ENCODE measurements at regions not wholly inside any gene's neighbourhood (a gene's known extent, or its start where the extent isn't known, plus 50 kb on each side); places are given as distances from the start of the nearest gene placed in this dataset.

DNA sequence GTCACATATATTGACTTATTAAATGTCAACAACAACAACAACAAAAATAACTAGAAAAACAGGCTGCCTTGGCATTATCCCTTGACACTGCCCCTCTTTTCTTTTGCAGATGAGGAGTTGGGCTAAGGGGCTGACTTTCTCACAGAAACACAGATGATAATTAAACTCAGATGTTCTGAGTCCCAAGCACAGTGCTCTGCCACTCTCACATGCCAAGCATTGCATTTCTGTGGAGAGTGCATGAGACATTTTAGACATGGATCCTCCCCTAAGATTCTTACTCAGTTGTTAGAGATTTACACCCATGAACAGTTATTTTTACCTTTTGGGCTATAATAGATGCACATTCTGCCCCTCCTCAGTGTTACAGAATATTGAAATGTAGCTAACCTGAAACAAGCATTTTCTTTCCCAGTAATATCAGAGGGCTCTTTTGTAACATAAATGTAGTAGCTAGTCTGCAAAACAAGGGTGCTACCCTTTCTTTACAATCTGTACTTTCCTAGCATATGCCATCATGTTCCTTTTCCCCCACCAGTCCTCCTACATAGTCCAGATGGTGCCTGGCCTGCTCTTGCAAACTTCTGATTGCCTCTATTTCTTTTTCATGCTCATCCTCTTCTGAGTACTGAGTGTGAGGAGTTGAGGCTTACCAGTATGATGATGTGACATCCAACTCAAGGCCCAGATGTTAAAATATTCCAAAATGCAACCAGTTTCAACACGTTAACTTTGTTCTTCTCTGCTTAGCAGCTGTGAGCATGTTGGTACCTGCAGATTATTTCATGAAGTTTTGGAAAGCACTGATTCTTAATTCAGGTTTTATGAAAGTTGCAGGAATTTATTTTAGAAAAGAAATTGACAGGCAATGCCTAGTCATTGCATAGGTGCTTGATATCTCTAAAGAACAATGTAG is 125.0 kb upstream of the ATP2B1 start:
- no peaks in the 10 kb centered on the region for H3K27me3 ChIP-seq (ENCODE audit: control insufficient read depth in 1 of 2, insufficient read depth in 2 of 2, low read length in 2 of 2)
- 61 to 66% methylated on average over 1 of the region's 1 CpG for WGBS, 2 donors

DNA sequence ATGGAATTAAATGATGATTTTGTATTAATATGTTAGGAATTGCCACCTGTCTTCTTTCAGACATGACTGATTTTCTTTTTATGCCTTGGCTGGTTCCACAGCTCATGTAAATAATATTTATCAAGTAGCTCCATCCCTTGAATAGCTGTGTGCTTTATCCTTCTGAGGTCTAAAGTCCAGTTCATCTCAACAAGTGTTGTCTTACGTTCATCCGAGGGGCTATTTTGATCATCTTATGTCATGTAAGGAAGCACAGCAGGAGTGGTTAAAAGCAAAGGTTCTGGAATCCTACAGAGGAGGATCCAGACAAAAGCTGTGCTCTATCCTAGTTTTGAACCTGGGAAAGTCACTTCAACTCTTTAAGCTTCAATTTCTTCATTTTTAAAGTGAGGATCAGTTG is 123.7 kb upstream of the ATP2B1 start:
- 67 to 80% methylated on average over 2 of the region's 2 CpGs for WGBS, 2 donors
- Histone ChIP-seq H3K4me1 (ENCODE audit: control insufficient read depth in 2 of 2, insufficient read depth in 2 of 2, low read length in 1 of 2) (no peaks in the 10 kb centered on the region), H3K27me3 (ENCODE audit: control insufficient read depth in 1 of 2, insufficient read depth in 2 of 2, low read length in 2 of 2) (no peaks in the 10 kb centered on the region), H3K4me3 (ENCODE audit: low read depth in 1 of 2, low read length in 2 of 2) (no peak overlapping the region), H3K36me3 (ENCODE audit: control insufficient read depth in 2 of 2, insufficient read depth in 2 of 2, low read length in 1 of 2) (no peaks in the 10 kb centered on the region), H3K9me3 (ENCODE audit: control insufficient read depth in 2 of 2, insufficient read depth in 1 of 2, low read depth in 1 of 2, low read length in 1 of 2) (no peaks in the 10 kb centered on the region), H3K27ac (ENCODE audit: low read depth in 2 of 2, low read length in 1 of 2) (no peak overlapping the region)

More for the DNA sequence above, 125.0 kb upstream of the ATP2B1 start:
- Histone ChIP-seq H3K4me3 (ENCODE audit: low read depth in 1 of 2, low read length in 2 of 2) (no peak overlapping the region), H3K9me3 (ENCODE audit: control insufficient read depth in 2 of 2, insufficient read depth in 1 of 2, low read depth in 1 of 2, low read length in 1 of 2) (no peaks in the 10 kb centered on the region), H3K36me3 (ENCODE audit: control insufficient read depth in 2 of 2, insufficient read depth in 2 of 2, low read length in 1 of 2) (no peaks in the 10 kb centered on the region), H3K4me1 (ENCODE audit: control insufficient read depth in 2 of 2, insufficient read depth in 2 of 2, low read length in 1 of 2) (no peaks in the 10 kb centered on the region), H3K27ac (ENCODE audit: low read depth in 2 of 2, low read length in 1 of 2) (no peak overlapping the region)

DNA sequence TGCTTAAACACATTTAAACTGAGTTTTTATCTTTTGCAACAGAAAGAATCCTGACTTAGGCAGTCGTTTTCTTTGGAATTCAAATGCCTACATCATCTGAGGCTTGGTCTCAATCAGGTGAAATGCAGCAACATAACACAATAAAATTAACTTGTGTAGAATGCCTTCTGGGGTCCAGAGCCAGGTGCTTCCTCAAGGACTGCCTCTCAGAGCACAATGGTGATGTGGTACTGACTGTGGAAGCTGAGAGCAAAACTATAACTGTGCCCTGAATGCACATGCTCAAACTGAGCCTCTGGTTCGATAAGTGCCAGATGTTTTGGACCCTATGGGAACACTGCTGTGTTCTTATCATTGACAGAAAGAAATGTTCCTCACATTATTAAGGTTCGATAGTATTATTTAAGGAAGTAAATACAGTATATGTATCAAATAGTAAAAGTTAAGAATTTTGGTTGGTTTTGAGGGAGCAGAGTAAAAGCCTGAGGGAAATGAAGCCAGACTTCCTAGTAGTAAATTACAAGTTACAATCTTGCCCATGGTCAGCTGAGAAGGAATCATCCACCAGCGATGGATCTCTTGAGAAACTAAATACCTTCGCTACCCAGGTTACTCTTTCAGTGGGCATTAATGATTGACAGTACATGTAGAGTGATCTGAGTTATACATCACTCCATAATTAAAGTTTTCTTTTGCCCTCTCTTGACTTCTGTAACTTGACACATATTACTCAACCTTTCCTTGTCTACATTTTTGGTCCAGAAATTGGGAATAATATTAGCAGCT is 122.9 kb upstream of the ATP2B1 start:
- Histone ChIP-seq H3K27ac (ENCODE audit: low read depth in 2 of 2, low read length in 1 of 2) (no peak overlapping the region), H3K4me3 (ENCODE audit: low read depth in 1 of 2, low read length in 2 of 2) (no peak overlapping the region), H3K4me1 (ENCODE audit: control insufficient read depth in 2 of 2, insufficient read depth in 2 of 2, low read length in 1 of 2) (no peaks in the 10 kb centered on the region), H3K9me3 (ENCODE audit: control insufficient read depth in 2 of 2, insufficient read depth in 1 of 2, low read depth in 1 of 2, low read length in 1 of 2) (no peaks in the 10 kb centered on the region), H3K36me3 (ENCODE audit: control insufficient read depth in 2 of 2, insufficient read depth in 2 of 2, low read length in 1 of 2) (no peaks in the 10 kb centered on the region), H3K27me3 (ENCODE audit: control insufficient read depth in 1 of 2, insufficient read depth in 2 of 2, low read length in 2 of 2) (no peaks in the 10 kb centered on the region)
- 81 to 83% methylated on average over 5 of the region's 5 CpGs for WGBS, 2 donors

DNA sequence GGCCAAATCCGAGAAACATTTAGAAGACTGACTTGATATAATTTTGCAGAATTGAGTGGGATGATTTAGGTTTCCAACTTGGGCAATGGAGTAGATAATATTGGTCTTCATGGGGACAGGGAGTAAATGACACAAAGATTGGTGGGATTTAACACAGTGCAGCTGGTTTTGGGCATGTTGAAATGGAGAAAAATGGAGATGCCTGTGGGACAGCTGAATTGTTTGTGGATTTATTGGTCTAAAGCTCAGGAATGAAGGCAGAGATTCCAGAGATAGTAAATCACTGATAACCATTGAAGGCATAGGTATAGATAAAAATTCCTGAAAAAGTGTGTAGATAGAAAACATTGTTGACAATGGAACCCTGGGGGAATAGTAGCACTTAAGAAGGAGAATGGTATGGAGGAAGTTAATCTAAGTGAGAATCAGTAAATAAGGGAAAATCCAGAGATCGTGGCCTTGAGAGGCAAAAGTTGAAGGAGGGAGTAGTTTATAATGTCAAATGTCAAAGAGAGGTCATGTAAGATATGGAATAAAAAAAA is 120.9 kb upstream of the ATP2B1 start:
- H3K9me3 ChIP-seq (ENCODE audit: control insufficient read depth in 2 of 2, insufficient read depth in 1 of 2, low read depth in 1 of 2, low read length in 1 of 2), result no peaks in the 10 kb centered on the region
- no peaks in the 10 kb centered on the region for H3K36me3 ChIP-seq (ENCODE audit: control insufficient read depth in 2 of 2, insufficient read depth in 2 of 2, low read length in 1 of 2)
- H3K27ac ChIP-seq (ENCODE audit: low read depth in 2 of 2, low read length in 1 of 2), result no peak overlapping the region
- no peaks in the 10 kb centered on the region for H3K27me3 ChIP-seq (ENCODE audit: control insufficient read depth in 1 of 2, insufficient read depth in 2 of 2, low read length in 2 of 2)
- H3K4me1 ChIP-seq (ENCODE audit: control insufficient read depth in 2 of 2, insufficient read depth in 2 of 2, low read length in 1 of 2), result no peaks in the 10 kb centered on the region
- H3K4me3 ChIP-seq (ENCODE audit: low read depth in 1 of 2, low read length in 2 of 2), result no peak overlapping the region
- WGBS, 2 donors, result 86 to 88% methylated on average over 2 of the region's 2 CpGs

DNA sequence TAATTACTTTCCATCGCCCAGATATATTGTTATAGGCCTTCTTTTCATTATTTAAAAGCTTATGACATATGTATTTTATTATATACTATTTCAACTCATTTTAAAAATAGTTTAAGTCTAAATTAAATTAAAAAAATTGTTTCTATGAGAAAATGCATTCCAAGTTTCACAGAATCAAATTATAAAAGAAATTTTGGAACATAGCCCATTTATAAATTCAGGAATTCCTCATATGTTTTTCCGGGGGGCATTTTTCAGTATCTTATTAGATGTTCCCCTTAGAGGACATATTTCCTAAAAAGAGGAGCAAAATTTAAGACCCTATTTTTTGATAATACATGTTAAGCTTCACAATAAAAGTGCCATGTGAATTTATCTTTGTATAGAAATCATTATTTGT is 119.9 kb upstream of the ATP2B1 start:
- Histone ChIP-seq H3K9me3 (ENCODE audit: control insufficient read depth in 2 of 2, insufficient read depth in 1 of 2, low read depth in 1 of 2, low read length in 1 of 2) (no peaks in the 10 kb centered on the region), H3K36me3 (ENCODE audit: control insufficient read depth in 2 of 2, insufficient read depth in 2 of 2, low read length in 1 of 2) (no peaks in the 10 kb centered on the region), H3K27ac (ENCODE audit: low read depth in 2 of 2, low read length in 1 of 2) (no peak overlapping the region), H3K4me1 (ENCODE audit: control insufficient read depth in 2 of 2, insufficient read depth in 2 of 2, low read length in 1 of 2) (no peaks in the 10 kb centered on the region), H3K27me3 (ENCODE audit: control insufficient read depth in 1 of 2, insufficient read depth in 2 of 2, low read length in 2 of 2) (no peaks in the 10 kb centered on the region), H3K4me3 (ENCODE audit: low read depth in 1 of 2, low read length in 2 of 2) (no peak overlapping the region)
- 86 to 89% methylated on average over 2 of the region's 2 CpGs for WGBS, 2 donors

DNA sequence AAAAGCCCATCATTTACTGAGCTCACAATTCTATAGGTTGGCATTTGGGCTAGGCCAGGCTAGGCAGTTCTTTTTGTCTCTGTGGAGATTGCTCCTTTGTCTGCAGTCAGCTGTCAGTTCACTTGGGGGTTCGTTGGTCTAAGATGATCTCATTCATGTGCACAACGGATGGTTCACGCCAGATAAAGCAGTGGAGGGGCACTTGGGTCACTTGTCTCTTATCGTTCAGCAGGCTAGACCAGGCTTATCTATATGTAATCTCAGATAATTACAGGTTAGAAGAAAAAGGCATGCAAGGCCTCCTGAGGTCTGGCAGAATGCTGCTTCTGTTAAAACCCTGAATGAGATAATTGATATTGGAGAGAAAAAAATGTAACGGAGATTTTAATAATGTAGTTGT is 119.0 kb upstream of the ATP2B1 start:
- Histone ChIP-seq H3K27me3 (ENCODE audit: control insufficient read depth in 1 of 2, insufficient read depth in 2 of 2, low read length in 2 of 2) (no peaks in the 10 kb centered on the region), H3K9me3 (ENCODE audit: control insufficient read depth in 2 of 2, insufficient read depth in 1 of 2, low read depth in 1 of 2, low read length in 1 of 2) (no peaks in the 10 kb centered on the region), H3K36me3 (ENCODE audit: control insufficient read depth in 2 of 2, insufficient read depth in 2 of 2, low read length in 1 of 2) (no peaks in the 10 kb centered on the region), H3K27ac (ENCODE audit: low read depth in 2 of 2, low read length in 1 of 2) (no peak overlapping the region), H3K4me1 (ENCODE audit: control insufficient read depth in 2 of 2, insufficient read depth in 2 of 2, low read length in 1 of 2) (no peaks in the 10 kb centered on the region), H3K4me3 (ENCODE audit: low read depth in 1 of 2, low read length in 2 of 2) (no peak overlapping the region)
- 75 to 81% methylated on average over 5 of the region's 5 CpGs for WGBS, 2 donors

DNA sequence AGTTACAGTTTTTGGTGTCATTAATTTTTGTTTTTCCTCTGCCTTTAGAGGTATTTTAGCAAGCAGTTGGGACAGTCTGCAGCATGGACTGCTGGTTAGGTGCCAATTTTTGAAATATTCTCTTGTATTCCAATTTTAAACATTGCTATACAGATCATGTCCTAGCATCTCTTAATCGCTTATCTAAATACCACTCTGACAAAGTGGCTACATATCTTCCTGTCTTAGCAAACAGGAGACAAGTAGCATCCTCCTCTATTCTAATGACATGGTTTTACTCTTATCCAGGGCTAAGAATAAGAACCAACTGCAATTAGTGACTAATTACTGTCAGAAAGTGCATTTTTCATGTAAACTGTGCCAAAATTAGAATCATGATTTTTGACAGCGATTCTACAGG is 117.8 kb upstream of the ATP2B1 start:
- 88 to 94% methylated on average over 2 of the region's 2 CpGs for WGBS, 2 donors
- Histone ChIP-seq H3K9me3 (ENCODE audit: control insufficient read depth in 2 of 2, insufficient read depth in 1 of 2, low read depth in 1 of 2, low read length in 1 of 2) (no peaks in the 10 kb centered on the region), H3K4me1 (ENCODE audit: control insufficient read depth in 2 of 2, insufficient read depth in 2 of 2, low read length in 1 of 2) (no peaks in the 10 kb centered on the region), H3K27me3 (ENCODE audit: control insufficient read depth in 1 of 2, insufficient read depth in 2 of 2, low read length in 2 of 2) (no peaks in the 10 kb centered on the region), H3K4me3 (ENCODE audit: low read depth in 1 of 2, low read length in 2 of 2) (no peak overlapping the region), H3K36me3 (ENCODE audit: control insufficient read depth in 2 of 2, insufficient read depth in 2 of 2, low read length in 1 of 2) (no peaks in the 10 kb centered on the region), H3K27ac (ENCODE audit: low read depth in 2 of 2, low read length in 1 of 2) (no peak overlapping the region)

DNA sequence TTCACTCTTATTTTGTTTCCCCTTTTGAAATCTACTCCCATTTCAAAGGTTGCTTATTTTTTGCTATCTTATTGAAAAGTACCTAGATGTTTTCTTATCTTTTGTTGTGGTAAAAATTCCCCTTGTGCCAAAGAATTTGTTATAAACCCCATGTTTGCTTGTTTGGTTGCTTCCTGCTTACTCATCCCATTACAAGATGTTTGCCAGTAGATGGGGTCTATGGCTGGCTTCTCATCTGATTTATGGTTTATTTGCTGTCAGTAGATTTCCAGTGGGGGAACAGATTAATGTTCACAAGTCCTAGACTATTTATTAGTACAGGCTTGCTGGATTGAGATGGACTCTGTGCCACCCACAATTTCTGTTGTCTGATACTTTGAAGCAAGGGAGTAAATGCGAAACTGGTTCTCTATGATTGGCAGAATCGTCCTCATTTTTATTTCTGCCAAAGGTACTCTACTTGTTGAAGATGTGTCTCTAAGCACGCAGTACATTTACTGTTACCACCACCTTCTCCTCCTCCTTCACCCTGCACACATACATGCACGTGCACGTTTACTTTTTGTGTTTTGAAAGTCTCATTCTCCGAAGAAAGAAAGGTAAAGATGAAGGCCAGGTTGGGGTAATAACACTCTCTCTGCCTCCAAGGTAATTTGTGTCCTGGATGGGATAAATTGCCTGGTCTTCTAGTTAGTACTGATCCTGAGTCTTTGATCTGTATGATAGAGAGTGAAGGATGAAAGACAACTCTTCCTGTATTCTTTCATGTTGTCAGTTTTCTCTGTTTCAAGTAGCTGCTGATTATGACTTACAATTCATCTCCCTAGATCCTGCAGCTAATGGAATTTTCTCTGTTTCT is 117.2 kb upstream of the ATP2B1 start:
- Histone ChIP-seq H3K9me3 (ENCODE audit: control insufficient read depth in 2 of 2, insufficient read depth in 1 of 2, low read depth in 1 of 2, low read length in 1 of 2) (no peaks in the 10 kb centered on the region), H3K4me3 (ENCODE audit: low read depth in 1 of 2, low read length in 2 of 2) (no peak overlapping the region), H3K36me3 (ENCODE audit: control insufficient read depth in 2 of 2, insufficient read depth in 2 of 2, low read length in 1 of 2) (no peaks in the 10 kb centered on the region), H3K27ac (ENCODE audit: low read depth in 2 of 2, low read length in 1 of 2) (no peak overlapping the region), H3K4me1 (ENCODE audit: control insufficient read depth in 2 of 2, insufficient read depth in 2 of 2, low read length in 1 of 2) (no peaks in the 10 kb centered on the region), H3K27me3 (ENCODE audit: control insufficient read depth in 1 of 2, insufficient read depth in 2 of 2, low read length in 2 of 2) (no peaks in the 10 kb centered on the region)
- WGBS, 2 donors, result 52 to 60% methylated on average over 6 of the region's 6 CpGs

DNA sequence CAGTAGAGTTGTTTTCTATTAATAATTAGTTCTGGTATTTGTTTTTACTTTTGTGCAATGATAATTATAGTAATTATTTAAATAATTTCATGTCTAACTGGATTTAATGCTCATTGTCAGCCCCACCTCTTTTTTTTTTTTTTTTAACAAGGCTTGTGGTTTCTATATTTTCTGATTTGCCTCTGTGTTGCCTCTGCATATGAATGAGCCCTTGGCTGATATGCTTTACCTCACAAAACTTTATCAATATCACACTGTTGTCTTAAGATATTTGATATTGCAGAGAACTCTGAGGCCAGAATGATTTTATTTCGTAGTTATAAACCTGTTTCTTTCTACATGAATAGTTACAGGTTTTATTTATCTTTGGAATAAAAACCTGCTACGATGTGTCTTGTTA is 116.2 kb upstream of the ATP2B1 start:
- Histone ChIP-seq H3K36me3 (ENCODE audit: control insufficient read depth in 2 of 2, insufficient read depth in 2 of 2, low read length in 1 of 2) (no peaks in the 10 kb centered on the region), H3K4me1 (ENCODE audit: control insufficient read depth in 2 of 2, insufficient read depth in 2 of 2, low read length in 1 of 2) (no peaks in the 10 kb centered on the region), H3K9me3 (ENCODE audit: control insufficient read depth in 2 of 2, insufficient read depth in 1 of 2, low read depth in 1 of 2, low read length in 1 of 2) (no peaks in the 10 kb centered on the region), H3K27me3 (ENCODE audit: control insufficient read depth in 1 of 2, insufficient read depth in 2 of 2, low read length in 2 of 2) (no peaks in the 10 kb centered on the region), H3K27ac (ENCODE audit: low read depth in 2 of 2, low read length in 1 of 2) (no peak overlapping the region), H3K4me3 (ENCODE audit: low read depth in 1 of 2, low read length in 2 of 2) (no peak overlapping the region)
- WGBS, 2 donors, result 79 to 92% methylated on average over 2 of the region's 2 CpGs
